Stimulated activated CD4-positive, alpha-beta T cell treated with anti-CD3 and anti-CD28 coated beads, Interleukin-4, amount 100 ng/mL, for 1 hour (primary cell): ENCODE measurements at regions not wholly inside any gene's neighbourhood (a gene's known extent, or its start where the extent isn't known, plus 50 kb on each side); places are given as distances from the start of the nearest gene placed in this dataset.

ENCODE experiments used
- DNase-seq: peaks from one replicate; pipeline ENCODE4 v3.0.0-alpha.2; 2020

DNA sequence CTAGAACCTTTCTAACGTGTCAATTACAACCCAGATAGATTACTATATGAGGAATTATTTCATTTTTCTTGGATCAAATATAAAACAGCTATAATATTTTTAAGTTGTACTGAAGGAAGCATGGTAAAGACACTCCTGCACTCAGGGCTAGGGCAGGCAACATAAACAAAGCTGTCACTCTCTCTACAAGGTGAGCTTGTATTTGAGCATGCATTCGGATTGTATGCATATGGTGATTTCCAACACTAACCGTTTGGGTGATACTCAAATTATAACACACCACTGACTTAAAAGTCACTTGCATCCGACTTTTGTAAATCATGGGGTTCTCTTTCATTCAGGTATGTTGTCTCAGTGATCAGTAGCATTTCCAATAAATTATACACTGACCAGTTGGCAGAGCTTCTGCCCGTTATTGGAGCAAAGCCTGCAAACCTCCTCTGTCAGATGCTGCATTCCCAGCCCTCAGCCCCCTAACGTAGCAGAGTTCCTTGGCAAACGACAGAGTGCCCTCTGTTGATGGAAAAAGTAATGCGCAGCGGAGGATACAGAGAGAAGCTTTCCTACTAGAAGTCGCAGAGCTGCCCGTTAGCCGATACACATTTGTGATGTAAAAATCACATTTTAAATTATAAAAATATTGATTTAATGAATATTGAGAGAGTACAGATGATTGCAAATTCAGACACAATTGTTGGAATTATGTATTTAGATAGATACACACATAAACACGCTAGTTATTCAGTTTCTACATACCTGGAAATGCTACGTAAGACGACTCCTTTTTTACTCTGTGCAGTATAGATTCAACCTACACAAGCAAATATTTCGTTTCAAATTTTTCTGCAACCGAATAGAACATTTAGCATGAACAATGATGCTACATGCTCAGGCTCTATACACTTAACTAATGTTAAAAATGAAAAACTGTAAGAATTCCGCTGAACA is 173.9 kb upstream of the SP4 start:
- DNase-seq = peak; percentile 16

GRCh38 chr7:21256310-21256877 is 171.5 kb upstream of the SP4 start:
- DNase-seq = no peak

DNA sequence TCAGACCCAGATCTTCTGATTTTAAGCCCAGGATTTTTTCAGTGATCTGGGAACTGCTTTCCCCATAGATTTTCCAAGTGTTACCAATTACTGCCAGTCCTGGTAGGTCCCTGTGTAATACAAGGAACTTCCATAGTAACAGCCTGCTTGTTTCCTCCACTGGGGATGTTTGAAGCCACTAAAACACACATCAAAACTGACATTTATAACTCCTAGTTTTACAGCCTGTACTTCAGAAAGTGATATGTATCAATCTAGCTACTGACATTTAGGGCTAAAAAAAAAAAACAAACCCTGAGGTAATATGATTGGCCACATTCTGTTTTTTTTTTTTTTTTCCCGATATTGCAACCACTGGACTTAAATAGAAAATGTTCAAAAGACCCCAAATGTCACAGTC is 166.9 kb upstream of the SP4 start:
- DNase-seq = no peak

DNA sequence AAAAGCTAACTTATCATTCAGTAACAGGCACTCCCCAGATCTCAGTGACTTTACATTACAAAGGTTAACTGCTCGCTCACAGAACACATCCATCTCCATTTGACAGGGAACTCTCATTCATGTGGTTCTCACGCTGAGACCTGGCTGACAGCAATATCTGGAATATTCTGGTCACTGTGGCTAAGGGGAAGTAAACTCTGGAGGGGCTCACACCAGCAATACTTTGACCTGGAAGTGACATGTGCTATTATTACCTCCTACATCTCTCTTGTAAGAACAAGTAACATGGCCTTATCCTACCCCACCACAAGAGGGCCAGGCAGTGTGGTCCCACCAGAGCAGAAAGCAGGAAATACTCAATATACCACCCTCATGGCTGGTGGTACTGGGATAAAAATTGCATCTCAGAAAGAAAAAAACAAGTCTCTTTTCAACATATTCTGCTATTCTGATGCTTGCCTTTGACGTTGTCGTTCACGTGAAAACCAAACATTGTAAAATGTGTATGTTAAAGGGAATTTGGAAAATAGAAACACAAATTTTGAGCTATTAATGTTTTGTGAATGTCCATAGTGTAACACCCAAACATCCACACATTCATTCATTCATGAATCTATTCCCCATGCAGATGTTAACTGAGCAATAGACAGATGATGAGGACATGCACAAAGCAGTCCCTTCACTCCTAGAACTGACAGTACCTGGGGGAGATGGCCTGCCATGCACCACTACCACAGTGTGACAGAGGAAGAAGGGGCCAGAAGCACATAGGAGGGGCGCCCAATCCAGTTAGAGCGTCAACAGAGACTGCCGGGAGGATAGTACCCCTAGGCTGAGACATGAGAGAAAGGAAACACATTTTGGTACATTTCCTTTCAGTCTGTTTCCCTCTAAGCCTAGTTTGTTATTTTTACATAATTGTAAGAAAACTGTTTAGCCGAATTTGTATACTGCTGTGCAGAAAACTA is 166.0 kb upstream of the SP4 start:
- DNase-seq = peak; percentile 47

DNA sequence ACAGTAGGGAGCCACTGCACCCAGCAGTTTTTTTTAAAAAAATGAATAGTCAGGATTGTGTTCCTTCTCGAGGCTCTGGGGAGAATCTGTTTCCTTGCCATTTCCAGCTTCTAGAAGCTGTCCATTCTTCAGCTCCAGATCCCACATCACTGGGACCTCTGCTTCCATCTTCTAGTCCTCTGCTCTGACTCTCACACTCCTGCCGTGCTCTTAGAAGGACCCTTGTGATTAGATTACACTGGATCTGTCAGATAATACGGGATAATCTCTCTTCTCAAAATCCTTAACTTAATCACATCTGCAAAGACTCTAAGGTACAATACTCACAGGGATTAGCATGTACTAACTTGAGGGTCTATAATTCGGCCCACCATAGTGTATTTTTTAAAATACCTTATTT is 158.9 kb upstream of the SP4 start:
- DNase-seq = no peak

GRCh38 chr7:21276471-21277035 is 151.3 kb upstream of the SP4 start:
- no peak for DNase-seq

- DNase-seq = no peak
Measured at GRCh38 chr7:21278944-21279343, 148.9 kb upstream of the SP4 start.

- no peak for DNase-seq
Measured at GRCh38 chr7:21281193-21281592, 146.7 kb upstream of the SP4 start.

- no peak for DNase-seq
Measured at GRCh38 chr7:21293771-21294170, 134.1 kb upstream of the SP4 start.

GRCh38 chr7:21299766-21300165 is 128.1 kb upstream of the SP4 start:
- no peak for DNase-seq

DNA sequence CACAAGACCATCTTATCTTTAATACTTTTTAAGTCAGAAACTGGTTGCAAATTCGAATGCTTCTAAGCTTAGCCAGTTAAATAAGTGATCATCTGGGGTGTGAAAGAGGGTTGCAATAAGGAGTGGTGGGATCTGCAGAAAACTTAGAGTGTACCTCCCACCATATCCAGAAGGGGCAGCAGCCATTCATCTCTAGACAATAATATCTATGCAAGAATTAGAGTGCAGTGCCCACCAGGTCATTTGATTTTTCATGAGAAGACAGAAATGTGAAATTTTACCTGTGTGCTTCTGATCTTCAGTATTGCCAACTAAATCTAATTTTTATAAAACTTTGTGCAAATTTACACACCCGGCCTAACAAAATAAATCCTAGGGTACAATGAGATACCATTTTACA is 127.2 kb upstream of the SP4 start:
- DNase-seq = no peak

DNA sequence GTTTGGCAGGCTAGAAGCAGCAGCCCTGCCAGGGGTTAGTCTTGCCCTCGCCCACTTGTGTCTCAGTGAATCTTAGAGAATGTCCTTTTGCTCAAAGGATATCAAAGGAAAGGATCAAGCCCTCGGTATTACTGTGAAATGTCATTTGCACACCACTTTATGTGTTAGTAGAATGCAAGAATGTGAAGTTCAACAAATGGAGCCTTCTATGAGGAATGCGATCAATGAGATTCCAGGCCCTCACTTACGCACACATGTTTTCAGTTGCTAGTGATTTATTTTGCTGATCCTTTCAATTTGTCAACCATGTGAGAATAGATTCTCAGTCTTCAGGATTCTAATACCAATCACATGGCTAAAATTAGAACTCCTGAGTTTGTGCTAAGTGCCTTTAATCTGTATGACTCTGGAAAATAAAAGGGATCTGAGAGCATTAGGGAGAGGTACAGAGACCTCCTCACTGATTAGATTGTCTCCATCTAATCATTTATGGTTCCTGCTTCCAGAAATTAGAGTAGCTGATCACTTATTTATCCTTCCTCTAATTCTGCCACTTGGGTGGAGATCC is 123.0 kb upstream of the SP4 start:
- DNase-seq = no peak

GRCh38 chr7:21305455-21306235 is 122.2 kb upstream of the SP4 start:
- no peak for DNase-seq

DNA sequence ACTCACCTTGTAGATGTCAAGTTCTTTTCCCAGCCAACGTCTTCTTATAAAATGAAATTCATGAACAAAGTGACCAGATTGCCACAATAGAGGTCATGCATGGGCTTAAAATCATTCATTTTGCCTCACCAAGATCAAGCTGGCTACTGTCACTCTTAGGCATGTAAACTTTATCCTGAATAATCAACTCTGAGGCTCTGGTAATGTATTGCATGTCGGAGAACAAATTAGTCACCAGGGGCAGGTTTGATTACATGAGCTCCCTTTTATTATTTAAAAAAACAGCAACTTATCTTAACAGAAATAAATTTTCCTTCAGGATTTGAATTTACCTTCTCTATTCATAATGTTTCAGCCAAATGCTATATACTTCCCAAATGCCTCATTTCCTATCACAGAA is 112.9 kb upstream of the SP4 start:
- no peak for DNase-seq

DNA sequence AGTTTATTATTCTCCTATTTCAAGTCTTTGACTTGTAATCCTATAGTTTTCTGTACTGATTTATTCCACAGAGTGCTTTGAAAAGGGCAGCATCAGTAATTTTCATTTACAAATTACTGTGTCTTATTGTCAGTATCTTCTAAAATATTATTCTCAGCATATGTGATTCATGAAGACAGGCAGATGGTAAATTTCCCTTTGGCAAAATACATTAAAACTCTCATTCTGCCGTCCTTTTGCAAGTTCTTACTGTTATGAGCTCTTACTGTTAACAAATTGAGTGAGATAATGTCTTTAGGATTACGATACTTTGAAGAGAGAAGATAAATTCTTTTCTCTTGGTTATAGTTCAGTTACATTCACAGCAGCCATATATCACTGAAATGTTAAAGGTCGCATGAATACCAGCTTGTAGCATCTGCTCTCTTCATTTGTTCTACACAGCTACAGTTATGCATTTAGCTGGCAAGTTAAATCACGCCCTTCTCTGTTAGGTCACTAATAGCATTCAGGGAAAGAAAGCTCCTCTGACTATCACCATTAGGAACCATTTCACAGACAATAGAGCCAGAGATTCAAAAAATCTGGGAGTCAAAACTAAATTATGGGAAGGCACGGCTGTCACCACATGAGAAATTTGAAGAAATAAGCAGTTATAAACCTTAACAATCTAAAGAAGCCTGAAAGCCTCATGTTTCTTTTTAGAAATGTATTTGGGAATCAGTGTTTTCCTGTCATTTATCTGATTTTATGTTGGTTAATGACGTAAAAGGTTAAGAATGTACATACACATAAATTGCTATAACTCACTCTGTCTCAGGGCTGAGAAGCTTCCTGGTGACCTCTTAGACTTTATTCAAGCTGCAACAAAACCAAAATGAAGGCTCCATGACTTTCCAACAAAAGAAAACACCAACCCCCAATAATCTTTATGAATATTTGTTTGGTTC is 109.6 kb upstream of the SP4 start:
- no peak for DNase-seq

GRCh38 chr7:21318916-21319270 is 109.0 kb upstream of the SP4 start:
- no peak for DNase-seq

DNA sequence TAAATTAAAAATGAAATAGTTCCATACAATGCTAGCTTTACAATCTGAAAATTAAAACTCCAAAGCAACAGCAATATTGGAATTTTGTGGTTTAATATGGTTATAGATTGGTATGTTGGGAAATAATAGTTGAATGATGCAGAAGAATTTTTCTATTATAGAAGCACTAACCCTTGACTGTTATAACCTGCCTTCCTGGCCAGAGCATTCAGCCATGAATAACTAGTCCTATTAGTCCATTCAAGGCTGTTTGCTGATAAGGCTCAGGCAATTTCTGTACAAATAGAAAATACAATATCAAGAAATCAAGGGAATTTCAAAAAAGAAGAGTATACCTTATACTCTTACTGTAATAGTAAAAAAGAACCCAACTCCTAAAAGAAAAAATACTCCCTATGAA is 101.6 kb upstream of the SP4 start:
- no peak for DNase-seq

- DNase-seq = no peak
Measured at GRCh38 chr7:21326921-21327320, 101.0 kb upstream of the SP4 start.

DNA sequence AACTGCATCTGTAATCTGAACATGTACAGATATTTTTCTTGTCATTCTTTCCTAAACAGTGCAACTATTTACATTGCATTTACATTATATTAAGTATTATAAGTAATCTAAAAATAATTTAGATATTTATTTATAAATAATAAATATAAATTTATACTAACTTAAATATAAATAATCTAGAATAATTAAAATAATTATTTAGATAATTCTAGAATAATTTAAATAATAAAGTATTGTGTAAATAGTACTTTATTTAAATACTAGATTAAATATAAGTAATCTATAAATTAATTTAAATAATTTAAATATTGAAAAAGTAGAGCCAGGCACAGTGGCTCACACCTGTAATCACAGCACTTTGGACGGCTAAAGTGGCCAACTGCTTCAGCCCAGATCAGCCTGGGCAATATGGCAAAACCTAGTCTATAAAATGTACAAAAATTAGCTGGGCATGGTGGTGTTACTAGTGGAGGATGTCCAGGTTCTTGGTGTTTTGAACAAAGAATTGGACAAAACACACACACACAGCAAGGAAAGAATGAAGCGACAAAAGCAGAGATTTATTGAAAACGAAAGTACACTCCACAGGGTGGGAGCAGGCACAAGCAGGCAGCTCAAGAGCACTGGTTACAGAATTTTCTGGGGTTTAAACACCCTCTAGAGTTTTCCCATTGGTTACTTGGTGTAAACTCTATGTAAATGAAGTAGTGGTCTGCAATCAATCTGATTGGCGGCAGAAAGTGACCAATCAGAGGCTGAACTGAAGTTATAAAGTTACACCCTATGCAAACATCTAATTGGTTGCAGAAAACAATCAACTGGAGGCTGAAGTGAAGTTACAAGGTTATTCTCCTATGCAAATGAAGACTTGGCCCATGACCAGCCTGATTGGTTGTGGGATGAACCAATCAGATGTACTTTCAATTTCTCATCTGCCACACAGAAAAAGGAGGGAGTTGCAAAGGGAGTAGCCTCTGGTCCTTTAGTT is 100.2 kb upstream of the SP4 start:
- no peak for DNase-seq
